COR-L47 (cell line): ENCODE measurements at regions not wholly inside any gene's neighbourhood (a gene's known extent, or its start where the extent isn't known, plus 50 kb on each side); places are given as distances from the start of the nearest gene placed in this dataset.
"Not testable (repeated sequence)": the region's sequence is repeated elsewhere in the genome, so short reads cannot be mapped to it uniquely, and the experiment has no call there.

ENCODE experiments used
- DNase-seq: peaks from one replicate; lab custom pipeline; 2025; lab: John Stamatoyannopoulos, UW

DNA sequence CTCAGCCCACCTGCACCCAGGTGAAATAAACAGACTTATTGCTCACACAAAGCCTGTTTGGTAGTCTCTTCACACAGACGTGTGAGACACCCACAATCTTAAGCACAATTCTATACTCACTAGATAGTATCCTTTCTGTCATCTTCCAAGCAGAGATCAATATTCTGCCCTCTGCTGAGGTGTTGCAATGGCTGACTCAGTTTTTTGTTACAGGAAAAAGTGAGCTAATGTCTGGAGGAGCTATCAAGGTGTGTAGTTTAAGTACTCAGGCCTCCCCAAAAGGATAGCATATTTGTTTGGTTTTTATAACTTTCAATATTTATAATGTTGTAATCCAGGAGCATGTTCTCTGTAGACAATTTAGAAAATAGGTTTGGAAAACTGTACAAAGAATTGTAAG lies 775.2 kb upstream of the POU3F4 start:
- no peak for DNase-seq

GRCh38 chrX:82734140-82734539 lies 774.0 kb upstream of the POU3F4 start:
- DNase-seq = no peak

DNA sequence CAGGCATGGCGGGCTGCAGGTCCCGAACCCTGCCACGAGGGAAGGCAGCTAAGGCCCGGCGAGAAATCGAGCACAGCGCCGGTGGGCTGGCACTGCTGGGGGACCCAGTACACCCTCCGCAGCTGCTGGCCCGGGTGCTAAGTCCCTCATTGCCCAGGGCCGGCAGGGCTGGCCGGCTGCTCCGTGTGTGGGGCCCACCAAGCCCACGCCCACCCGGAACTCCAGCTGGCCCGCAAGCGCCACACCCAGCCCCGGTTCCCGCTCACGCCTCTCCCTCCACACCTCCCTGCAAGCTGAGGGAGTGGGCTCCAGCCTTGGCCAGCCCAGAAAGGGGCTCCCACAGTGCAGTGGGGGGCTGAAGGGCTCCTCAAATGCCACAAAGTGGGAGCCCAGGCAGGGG lies 769.8 kb upstream of the POU3F4 start:
- DNase-seq = not testable (repeated sequence)

DNA sequence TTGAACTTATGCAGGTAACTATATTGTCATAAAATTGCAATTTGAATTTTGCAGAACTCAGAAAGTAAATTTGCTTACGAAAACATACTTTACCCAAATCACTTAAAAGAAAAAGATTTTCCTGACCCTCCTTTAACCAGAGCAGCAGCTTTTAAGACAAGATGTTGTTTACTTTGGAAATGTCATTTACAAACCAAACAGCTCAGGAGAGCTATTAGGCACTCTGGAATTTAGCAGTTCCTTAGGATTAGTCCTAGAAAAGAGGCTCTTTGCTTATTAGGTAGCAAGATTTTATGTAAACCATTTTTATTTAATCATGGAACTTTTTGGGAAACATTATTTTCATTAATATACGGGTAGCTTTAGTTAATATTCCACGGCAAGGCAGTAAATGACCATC lies 765.7 kb upstream of the POU3F4 start:
- DNase-seq = no peak

GRCh38 chrX:82745725-82746124 lies 762.4 kb upstream of the POU3F4 start:
- not testable (repeated sequence) for DNase-seq

GRCh38 chrX:82748906-82749505 lies 759.1 kb upstream of the POU3F4 start:
- DNase-seq = no peak

- no peak for DNase-seq
Measured at GRCh38 chrX:82756272-82756671, 751.8 kb upstream of the POU3F4 start.

- DNase-seq = no peak
Measured at GRCh38 chrX:82757614-82758013, 750.5 kb upstream of the POU3F4 start.

DNA sequence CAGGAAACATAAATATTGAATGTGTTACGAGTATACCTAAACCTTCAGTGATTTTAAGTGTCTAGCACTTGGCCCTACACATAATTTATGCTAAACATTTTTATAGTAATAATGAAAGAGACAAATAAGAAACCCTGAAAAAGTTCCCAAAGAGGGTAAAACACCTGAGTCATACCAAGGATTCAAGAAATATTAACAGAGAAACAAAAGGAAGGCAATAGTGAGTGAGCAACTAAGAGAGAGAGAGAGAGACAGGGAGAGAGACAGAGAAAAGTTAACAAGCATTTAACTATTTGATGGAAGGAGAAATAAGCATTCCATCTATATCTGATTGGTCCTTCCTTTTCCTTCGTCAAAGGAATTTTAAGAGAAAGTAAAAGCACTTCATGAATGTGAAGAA lies 743.6 kb upstream of the POU3F4 start:
- DNase-seq = no peak

GRCh38 chrX:82765811-82766210 lies 742.3 kb upstream of the POU3F4 start:
- no peak for DNase-seq

GRCh38 chrX:82775426-82775825 lies 732.7 kb upstream of the POU3F4 start:
- DNase-seq = no peak

DNA sequence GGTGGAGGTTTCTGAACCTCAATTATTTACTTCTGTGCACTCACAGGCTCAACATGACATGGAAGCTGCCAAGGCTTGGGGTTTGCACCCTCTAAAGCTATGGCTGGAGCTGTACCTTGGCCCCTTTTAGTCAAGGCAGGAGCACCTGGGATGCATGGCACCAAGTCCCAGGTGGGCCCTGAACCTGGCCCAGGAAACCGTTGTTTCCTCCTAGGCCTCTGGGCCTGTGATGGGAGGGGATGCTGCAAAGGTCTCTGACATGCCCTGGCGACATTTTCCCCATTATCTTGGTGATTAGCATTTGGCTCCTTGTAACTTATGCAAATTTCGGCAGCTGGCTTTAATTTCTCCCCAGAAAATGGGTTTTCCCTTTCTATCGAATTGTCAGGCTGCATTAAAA lies 726.1 kb upstream of the POU3F4 start:
- no peak for DNase-seq

- DNase-seq = not testable (repeated sequence)
Measured at GRCh38 chrX:82812902-82813301, 695.2 kb upstream of the POU3F4 start.

- no peak for DNase-seq
Measured at GRCh38 chrX:82813671-82814078, 694.4 kb upstream of the POU3F4 start.

DNA sequence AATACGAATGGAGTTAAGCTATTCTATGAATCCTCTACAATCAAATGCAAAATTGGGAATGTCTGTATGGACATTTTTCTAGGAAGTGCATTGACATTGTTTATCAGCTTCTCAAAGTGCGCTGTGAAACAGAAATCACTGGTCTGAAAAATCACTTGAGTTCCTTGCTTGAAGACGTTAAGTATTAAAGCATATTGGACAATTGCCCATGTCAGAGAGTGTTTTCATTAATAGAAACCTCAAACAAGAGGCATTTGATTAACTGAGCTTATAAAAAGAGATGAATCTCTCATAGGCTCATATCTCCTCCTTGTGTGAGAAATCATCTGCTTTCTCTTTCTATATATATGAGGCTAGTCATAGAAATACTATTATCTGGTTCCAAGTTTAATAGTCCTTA lies 692.1 kb upstream of the POU3F4 start:
- DNase-seq = no peak

- DNase-seq = no peak
Measured at GRCh38 chrX:82816562-82816961, 691.5 kb upstream of the POU3F4 start.

GRCh38 chrX:82842286-82842685 lies 665.8 kb upstream of the POU3F4 start:
- no peak for DNase-seq

DNA sequence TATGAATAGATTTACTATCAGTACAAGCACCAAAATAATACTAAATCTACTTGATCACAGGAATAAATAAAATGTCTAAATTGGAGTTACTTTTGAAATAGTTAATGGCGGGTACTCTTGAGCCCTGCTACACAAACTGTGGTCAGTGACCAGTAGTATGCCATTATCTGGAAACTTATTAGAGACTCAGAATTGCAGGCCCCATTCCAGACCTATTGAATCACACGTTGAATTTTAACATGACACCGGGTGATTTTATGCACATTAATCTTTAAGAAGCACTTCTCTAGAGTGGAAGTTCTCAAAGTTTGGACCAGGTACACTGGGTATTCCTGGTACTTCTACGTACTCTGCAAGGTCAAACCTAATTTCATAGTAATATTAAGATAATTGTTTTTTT lies 660.0 kb upstream of the POU3F4 start:
- no peak for DNase-seq
